Mucosa of descending colon (tissue), 3 donors: ENCODE measurements at regions not wholly inside any gene's neighbourhood (a gene's known extent, or its start where the extent isn't known, plus 50 kb on each side); places are given as distances from the start of the nearest gene placed in this dataset.
A peak's percentile ranks its signal among the peaks of the same experiment; 100 is the strongest.

Experiments used
- ATAC-seq: fragments of 200-7000 bp; cut with Tn5 transposase; one replicate; pipeline ENCODE4 v1.9.1; 2020; ENCODE audit warnings: mild to moderate bottlenecking, moderate library complexity
- DNase-seq, 3 donors: peaks; one replicate each; pipeline ENCODE4 v3.0.0-alpha.2; 2020
- H3K36me3 ChIP-seq: fragments of 200-600 bp; one replicate; pipeline ENCODE4 v1.8.0; 2021; ENCODE audit warnings: low read depth, mild to moderate bottlenecking
- H3K4me1 ChIP-seq: fragments of 200-600 bp; one replicate; pipeline ENCODE4 v1.8.0; 2021; ENCODE audit warnings: low read depth, mild to moderate bottlenecking
- H3K4me3 ChIP-seq: fragments of 200-600 bp; one replicate; pipeline ENCODE4 v1.8.0; 2021; ENCODE audit warnings: mild to moderate bottlenecking
- H3K9me3 ChIP-seq: fragments of 200-600 bp; one replicate; pipeline ENCODE4 v1.8.0; 2021; ENCODE audit warnings: mild to moderate bottlenecking
- intact Hi-C, 2 donors: fragments of 100-400 bp; cut with DNase I in 1 of 2; cut with micrococcal nuclease in 1 of 2; formaldehyde crosslinking; loops; one replicate each; pipeline versions ENCODE4 v1.11.0 to v1.11.1; 2022; cut with DNase I, micrococcal nuclease
- TF ChIP-seq, protein P1 (sequence below): fragments of 200-600 bp; IDR thresholded peaks from one replicate; pipeline ENCODE4 v1.8.0; 2022; ENCODE audit warnings: antibody characterized with exemption, mild to moderate bottlenecking
- donor health status: DM: no; HTN: no; CAD: no; lungs with moderate emphysema.
- donor health status: DM: no; HTN: no; CAD: no.
- donor health status: DM: no; HTN: yes; CAD: no.

DNA sequence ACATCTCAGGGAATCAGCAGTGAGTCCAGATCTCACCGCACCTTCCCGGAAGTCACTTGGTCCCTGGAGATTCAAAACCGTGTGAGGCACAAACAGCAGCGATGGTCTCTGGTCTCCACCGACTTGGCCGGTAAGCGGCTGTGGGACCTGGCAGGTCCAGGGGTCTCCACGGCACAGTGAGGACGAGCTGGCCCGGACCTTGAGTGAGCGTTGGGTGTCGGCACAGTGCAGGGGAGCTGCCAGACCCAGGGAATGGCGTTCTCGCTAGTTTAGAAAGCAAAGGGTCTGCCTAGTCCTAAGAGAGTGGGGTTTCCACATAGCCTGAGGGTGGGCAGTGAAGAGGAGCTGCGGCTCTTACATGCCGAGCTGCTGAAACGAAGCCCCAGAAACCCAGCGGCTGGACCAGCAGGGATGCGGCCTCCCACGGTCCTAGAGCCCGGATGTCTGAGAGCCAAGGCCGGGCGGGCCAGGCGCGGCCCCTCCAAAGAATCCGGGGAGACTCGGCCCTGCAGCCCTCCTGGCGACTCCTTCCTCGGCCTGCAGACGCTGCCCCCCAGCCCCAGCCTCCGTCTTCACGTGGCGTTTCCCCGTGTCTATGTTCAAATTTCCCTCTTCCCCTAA, 185.0 kb downstream of the ERMARD start:
- no peaks in the 10 kb centered on the region for H3K4me1 ChIP-seq
- ATAC-seq: no peak
- DNase-seq: no peak
- no peak overlapping the region for H3K4me3 ChIP-seq
- intact Hi-C loops: no loop called here
- TF ChIP-seq, protein P1, sequence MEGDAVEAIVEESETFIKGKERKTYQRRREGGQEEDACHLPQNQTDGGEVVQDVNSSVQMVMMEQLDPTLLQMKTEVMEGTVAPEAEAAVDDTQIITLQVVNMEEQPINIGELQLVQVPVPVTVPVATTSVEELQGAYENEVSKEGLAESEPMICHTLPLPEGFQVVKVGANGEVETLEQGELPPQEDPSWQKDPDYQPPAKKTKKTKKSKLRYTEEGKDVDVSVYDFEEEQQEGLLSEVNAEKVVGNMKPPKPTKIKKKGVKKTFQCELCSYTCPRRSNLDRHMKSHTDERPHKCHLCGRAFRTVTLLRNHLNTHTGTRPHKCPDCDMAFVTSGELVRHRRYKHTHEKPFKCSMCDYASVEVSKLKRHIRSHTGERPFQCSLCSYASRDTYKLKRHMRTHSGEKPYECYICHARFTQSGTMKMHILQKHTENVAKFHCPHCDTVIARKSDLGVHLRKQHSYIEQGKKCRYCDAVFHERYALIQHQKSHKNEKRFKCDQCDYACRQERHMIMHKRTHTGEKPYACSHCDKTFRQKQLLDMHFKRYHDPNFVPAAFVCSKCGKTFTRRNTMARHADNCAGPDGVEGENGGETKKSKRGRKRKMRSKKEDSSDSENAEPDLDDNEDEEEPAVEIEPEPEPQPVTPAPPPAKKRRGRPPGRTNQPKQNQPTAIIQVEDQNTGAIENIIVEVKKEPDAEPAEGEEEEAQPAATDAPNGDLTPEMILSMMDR: no peak
- no peaks in the 10 kb centered on the region for H3K36me3 ChIP-seq
- no peaks in the 10 kb centered on the region for H3K9me3 ChIP-seq

DNA sequence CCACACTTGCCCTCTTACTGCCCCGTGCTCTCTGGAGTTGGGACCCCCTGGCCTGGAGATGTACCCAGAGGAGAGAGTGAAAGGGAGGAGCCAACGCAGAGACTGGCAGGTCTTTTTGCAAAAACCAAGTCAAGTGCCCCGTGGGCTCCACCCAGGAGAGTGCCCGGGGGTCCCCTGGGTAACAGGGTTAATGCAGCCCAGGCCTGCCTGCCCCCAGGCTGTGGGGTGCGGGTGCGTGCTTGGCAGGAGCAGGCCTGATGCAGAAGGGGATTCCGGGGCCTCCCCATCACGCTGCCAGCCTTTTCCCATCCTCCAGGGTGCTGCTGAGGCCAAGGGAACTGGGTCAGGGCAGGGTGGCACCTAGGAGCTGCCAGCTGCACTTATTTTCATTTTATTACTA, 184.4 kb downstream of the ERMARD start:
- no peaks in the 10 kb centered on the region for H3K4me1 ChIP-seq
- no peak for DNase-seq
- intact Hi-C loops: no loop called here
- ATAC-seq: no peak
- TF ChIP-seq, protein P1: no peak
- no peaks in the 10 kb centered on the region for H3K36me3 ChIP-seq
- no peak overlapping the region for H3K4me3 ChIP-seq
- no peaks in the 10 kb centered on the region for H3K9me3 ChIP-seq

DNA sequence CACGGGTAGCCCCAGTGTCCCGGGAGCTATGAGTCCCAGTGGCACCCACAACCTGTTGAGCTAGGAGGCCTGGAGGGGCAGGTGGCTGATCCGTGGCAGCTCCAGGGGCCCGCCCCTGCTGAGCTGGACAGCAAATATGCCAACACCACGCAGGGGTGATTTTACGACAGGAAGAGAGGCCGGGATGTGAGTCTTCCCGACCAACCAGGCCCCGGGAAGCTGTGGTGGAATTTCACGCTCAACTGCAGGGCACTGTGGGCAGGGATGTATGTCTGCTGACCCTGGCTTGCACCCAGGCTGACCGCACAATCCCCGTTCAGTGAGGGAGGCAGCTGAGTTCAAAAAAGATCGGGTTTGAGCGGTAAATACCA, 183.9 kb downstream of the ERMARD start:
- Histone ChIP-seq H3K4me3 (no peak overlapping the region), H3K36me3 (no peaks in the 10 kb centered on the region), H3K9me3 (no peaks in the 10 kb centered on the region), H3K4me1 (no peaks in the 10 kb centered on the region)
- intact Hi-C loops: no loop called here
- DNase-seq (no peak), ATAC-seq (no peak)
- TF ChIP-seq, protein P1: no peak

DNA sequence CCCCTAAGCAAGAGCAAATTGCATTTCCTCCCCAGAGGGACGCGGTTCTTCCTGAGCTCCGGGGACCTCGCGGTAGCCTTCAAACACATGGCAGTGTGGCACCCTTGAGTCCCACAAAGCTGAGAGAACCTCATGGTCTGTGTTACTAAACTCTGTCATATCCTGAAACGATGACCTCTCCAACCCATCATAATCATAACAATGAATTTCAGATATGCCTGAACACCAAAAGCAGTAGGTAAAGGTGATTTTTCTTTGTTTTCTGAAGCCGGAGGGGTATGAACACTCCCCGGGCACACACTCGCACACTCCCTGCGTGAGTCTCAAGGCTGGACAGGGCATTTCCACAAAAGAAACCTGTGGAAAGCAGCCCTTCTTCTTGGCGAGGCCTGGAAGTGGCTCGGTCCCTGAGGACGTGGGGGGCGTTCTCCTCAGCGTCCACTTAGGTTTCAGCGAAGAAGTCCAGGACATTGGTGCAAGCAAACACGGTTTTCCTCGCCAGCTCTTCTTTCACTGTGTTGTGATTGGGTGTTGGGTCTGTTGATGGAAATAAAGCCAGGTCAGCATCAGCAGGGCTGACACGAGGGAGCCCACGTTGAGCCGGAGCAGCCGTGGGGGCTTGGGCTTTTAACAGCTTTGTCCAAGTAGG, 183.4 kb downstream of the ERMARD start:
- H3K4me1 ChIP-seq: no peaks in the 10 kb centered on the region
- intact Hi-C loops: no loop called here
- ATAC-seq: no peak

DNA sequence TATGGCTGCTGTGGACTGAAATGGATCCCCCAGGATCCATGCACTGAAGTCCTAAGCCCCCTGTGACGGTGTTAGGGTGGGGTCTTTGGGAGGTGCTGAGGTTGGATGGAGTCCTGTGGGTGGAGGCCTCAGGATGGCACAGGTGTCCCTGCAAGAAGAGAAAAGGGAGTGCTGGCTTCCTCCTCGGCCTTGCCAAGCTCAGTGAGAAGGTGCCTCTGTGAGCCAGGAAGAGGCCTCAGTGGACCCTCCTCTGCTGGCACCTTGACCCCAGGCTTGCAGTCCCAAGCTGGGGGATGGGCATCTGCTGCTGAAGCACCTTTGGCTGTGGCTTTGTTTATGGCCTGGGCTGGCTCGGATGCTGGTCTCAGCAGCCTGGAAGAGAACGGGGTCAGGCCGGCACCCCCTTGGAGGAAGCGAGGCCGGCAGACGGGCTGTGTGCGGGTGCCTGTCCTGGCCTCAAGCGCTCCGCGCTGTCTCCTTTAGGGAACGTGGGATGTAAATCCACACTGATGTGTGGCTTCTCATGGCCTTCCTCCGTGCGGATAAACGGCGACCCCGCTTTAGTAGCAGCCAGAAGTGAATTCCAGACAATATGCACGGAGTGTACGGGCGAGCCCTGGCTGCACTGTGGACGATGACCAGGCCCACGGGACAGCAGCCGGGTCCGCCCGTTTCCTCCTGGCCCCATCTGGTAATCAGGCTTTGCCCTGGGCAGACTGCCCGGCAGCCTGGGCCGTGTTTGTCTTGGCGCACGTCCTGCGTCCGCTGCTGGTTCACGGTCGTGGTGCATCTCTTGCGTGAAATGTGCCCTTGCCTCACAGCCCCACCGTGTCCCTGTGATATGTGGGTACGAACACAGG, 182.6 kb downstream of the ERMARD start:
- ATAC-seq: peak; percentile 76
- TF ChIP-seq, protein P1: no peak
- Histone ChIP-seq H3K9me3 (no peaks in the 10 kb centered on the region), H3K4me1 (no peaks in the 10 kb centered on the region), H3K4me3 (no peak overlapping the region), H3K36me3 (no peaks in the 10 kb centered on the region)
- peak in 2 of 3 donors; percentile 52 to 75 for DNase-seq
- intact Hi-C loops: no loop called here

More for the DNA sequence above, 183.4 kb downstream of the ERMARD start:
- TF ChIP-seq, protein P1: no peak
- no peaks in the 10 kb centered on the region for H3K36me3 ChIP-seq
- no peak for DNase-seq
- no peak overlapping the region for H3K4me3 ChIP-seq
- H3K9me3 ChIP-seq: no peaks in the 10 kb centered on the region
